ENCODE measurements at regions not wholly inside any gene's neighbourhood (a gene's known extent, or its start where the extent isn't known, plus 50 kb on each side); places are given as distances from the start of the nearest gene placed in this dataset.

GRCh38 chr3:72418244-72418643, 430.0 kb downstream of the SHQ1 start:
- TF ChIP-seq CTCF (IDR thresholded peaks at IDR 0.05) (no peak), POLR2A (IDR thresholded peaks at IDR 0.05; ENCODE audit: low read depth) (no peak)

All from esophagus muscularis mucosa (tissue), 3 donors.